ENCODE measurements at regions not wholly inside any gene's neighbourhood (a gene's known extent, or its start where the extent isn't known, plus 50 kb on each side); places are given as distances from the start of the nearest gene placed in this dataset.

GRCh38 chr11:36718451-36718850 is 120.4 kb upstream of the RAG2 start (continued):
- TF ChIP-seq BCLAF1 (IDR thresholded peaks at IDR 0.05) (no peak), JUND (IDR thresholded peaks at IDR 0.05; ENCODE audit: low read depth, low read length) (no peak), ATF3 (IDR thresholded peaks at IDR 0.05; ENCODE audit: borderline replicate concordance, extremely low read depth, low read depth, low read length) (no peak), NKRF (conservative IDR thresholded peaks at IDR 0.05) (no peak), REST (IDR thresholded peaks at IDR 0.05; ENCODE audit: low read depth, low read length) (no peak), BMI1 (IDR thresholded peaks at IDR 0.05; ENCODE audit: borderline replicate concordance) (no peak), TBL1XR1 (IDR thresholded peaks at IDR 0.05; ENCODE audit: low read depth, low read length) (no peak)

Data from GM12878 (cell line).